CD14-positive monocyte (primary cell): ENCODE measurements at regions not wholly inside any gene's neighbourhood (a gene's known extent, or its start where the extent isn't known, plus 50 kb on each side); places are given as distances from the start of the nearest gene placed in this dataset.

Experiments used
- DNase-seq, 3 donors: peaks; one replicate each; pipeline ENCODE4 v3.0.0-alpha.2; 2011 to 2022
- H2AFZ ChIP-seq: 2 replicates; pipeline ENCODE4 v1.6.0; 2012; ENCODE audit warnings: mild to moderate bottlenecking, low read depth, low read length, inconsistent platforms; ENCODE audit not compliant: insufficient read depth, poor library complexity, severe bottlenecking
- H3K27ac ChIP-seq, 2 donors: 1 replicate in 1 of 2; 2 replicates in 1 of 2; pipeline ENCODE4 v1.5.1; 2012 to 2013; ENCODE audit warnings: low read length in 2 of 2, control low read depth in 1 of 2, inconsistent platforms in 1 of 2, low read depth in 1 of 2, mild to moderate bottlenecking in 1 of 2
- H3K27me3 ChIP-seq, 2 donors: one replicate each; pipeline versions ENCODE4 v1.6.0 to v1.6.1; 2011 to 2013; ENCODE audit warnings: low read length in 2 of 2; ENCODE audit not compliant: control insufficient read depth in 2 of 2, insufficient read depth in 2 of 2
- H3K36me3 ChIP-seq, 2 donors: replicated peaks in 1 of 2; 1 replicate in 1 of 2; 2 replicates in 1 of 2; pipeline versions ENCODE4 v1.5.1 to v1.6.1; 2012 to 2013; ENCODE audit warnings: low read length in 2 of 2, control low read depth in 1 of 2, inconsistent platforms in 1 of 2, mild to moderate bottlenecking in 1 of 2; ENCODE audit not compliant: insufficient read depth in 2 of 2, control insufficient read depth in 1 of 2
- H3K4me1 ChIP-seq, 2 donors: 1 replicate in 1 of 2; 2 replicates in 1 of 2; pipeline versions ENCODE4 v1.5.1 to v1.6.1; 2012 to 2013; ENCODE audit warnings: low read length in 2 of 2, control low read depth in 1 of 2, inconsistent platforms in 1 of 2, mild to moderate bottlenecking in 1 of 2, moderate library complexity in 1 of 2; ENCODE audit not compliant: insufficient read depth in 2 of 2, control insufficient read depth in 1 of 2
- H3K4me2 ChIP-seq: replicated peaks from 2 replicates; pipeline ENCODE3; 2012; ENCODE audit warnings: low read length, moderate library complexity, mild to moderate bottlenecking; ENCODE audit not compliant: poor library complexity, severe bottlenecking; ENCODE audit errors: extremely low read depth
- H3K4me3 ChIP-seq, 3 experiments: fragments of 200-600 bp in 1 of 3; sonication (generic) in 1 of 3; replicated peaks in 1 of 3; 1 replicate in 2 of 3; 2 replicates in 1 of 3; pipeline ENCODE4 v1.5.1; 2011 to 2013; ENCODE audit warnings: low read length in 3 of 3, mild to moderate bottlenecking in 3 of 3, control low read depth in 2 of 3, low read depth in 2 of 3, inconsistent platforms in 1 of 3, moderate library complexity in 1 of 3
- H3K79me2 ChIP-seq: 2 replicates; pipeline ENCODE4 v1.6.0; 2012; ENCODE audit warnings: mild to moderate bottlenecking, control low read depth, inconsistent platforms, low read length, moderate library complexity; ENCODE audit not compliant: insufficient read depth
- H3K9ac ChIP-seq: 2 replicates; pipeline ENCODE4 v1.6.0; 2017; ENCODE audit warnings: low read length, mild to moderate bottlenecking; ENCODE audit not compliant: insufficient read depth, poor library complexity, severe bottlenecking
- H3K9me3 ChIP-seq, 2 donors: replicated peaks in 1 of 2; 1 replicate in 1 of 2; 2 replicates in 1 of 2; pipeline versions ENCODE4 v1.5.1 to v1.6.1; 2012 to 2013; ENCODE audit warnings: low read length in 2 of 2, control low read depth in 1 of 2; ENCODE audit not compliant: control insufficient read depth in 1 of 2, insufficient read depth in 1 of 2
- H4K20me1 ChIP-seq: 2 replicates; pipeline ENCODE4 v1.6.0; 2012; ENCODE audit warnings: mild to moderate bottlenecking, low read length, control low read depth, moderate library complexity; ENCODE audit not compliant: insufficient read depth
- H3K27ac Mint-ChIP-seq, 7 donors: one replicate each; pipeline ENCODE4 v1.8.0; 2020; ENCODE audit warnings: mild to moderate bottlenecking in 7 of 7, mixed read lengths in 7 of 7, moderate library complexity in 6 of 7, inconsistent platforms in 2 of 7
- H3K27me3 Mint-ChIP-seq, 3 donors: one replicate each; pipeline ENCODE4 v1.8.0; 2021 to 2022; ENCODE audit warnings: low read depth in 3 of 3, mild to moderate bottlenecking in 3 of 3, mixed read lengths in 3 of 3, moderate library complexity in 3 of 3, inconsistent platforms in 1 of 3
- H3K36me3 Mint-ChIP-seq, 2 donors: one replicate each; pipeline ENCODE4 v1.8.0; 2020; ENCODE audit warnings: mixed read lengths in 2 of 2, inconsistent platforms in 1 of 2, mild to moderate bottlenecking in 1 of 2
- H3K4me1 Mint-ChIP-seq: one replicate; pipeline ENCODE4 v1.8.0; 2020; ENCODE audit warnings: mild to moderate bottlenecking, mixed read lengths
- H3K4me3 Mint-ChIP-seq, 2 donors: one replicate each; pipeline ENCODE4 v1.8.0; 2020; ENCODE audit warnings: mild to moderate bottlenecking in 2 of 2, mixed read lengths in 2 of 2, moderate library complexity in 1 of 2
- H3K9me3 Mint-ChIP-seq, 7 donors: one replicate each; pipeline ENCODE4 v1.8.0; 2020 to 2022; ENCODE audit warnings: mixed read lengths in 7 of 7, mild to moderate bottlenecking in 6 of 7, moderate library complexity in 6 of 7, inconsistent platforms in 2 of 7
- CTCF ChIP-seq: fragments of 200-600 bp; IDR thresholded peaks from one replicate; pipeline ENCODE4 v1.8.0; 2022; ENCODE audit warnings: antibody characterized with exemption, mild to moderate bottlenecking
- WGBS: methylation state at CpG from one replicate; pipeline ENCODE4 v1.1.5; 2013; ENCODE audit warnings: missing lambda C conversion rate; ENCODE audit not compliant: insufficient coverage; 5-methylcytosine and 5-hydroxymethylcytosine counted together
- intact Hi-C, 2 donors: fragments of 100-400 bp; cut with micrococcal nuclease; formaldehyde crosslinking; loops; one replicate each; pipeline versions ENCODE4 v1.15.0 to v1.15.1; 2023

GRCh38 chr6:126607289-126607688, 267.4 kb downstream of the CENPW start:
- Mint-ChIP-seq H3K4me3 (no peak overlapping the region), H3K27me3 (peaks cover 0 to 2% (median 0%) of the 10 kb centered on the region in 3 donors), H3K9me3 (peaks cover 3 to 10% (median 7%) of the 10 kb centered on the region in 7 donors), H3K4me1 (no peaks in the 10 kb centered on the region), H3K27ac (no peak overlapping the region), H3K36me3 (no peaks in the 10 kb centered on the region)
- no peak overlapping the region for H3K9ac ChIP-seq
- no peak for TF ChIP-seq CTCF
- no peak overlapping the region for H3K27ac ChIP-seq
- H4K20me1 ChIP-seq: no peaks in the 10 kb centered on the region
- no peaks in the 10 kb centered on the region for H3K36me3 ChIP-seq
- no peaks in the 10 kb centered on the region for H3K4me1 ChIP-seq
- H2AFZ ChIP-seq: no peak overlapping the region
- no peaks in the 10 kb centered on the region for H3K27me3 ChIP-seq
- no peak overlapping the region for H3K4me2 ChIP-seq
- intact Hi-C loops: no loop called here
- no peak for DNase-seq
- H3K9me3 ChIP-seq: no peaks in the 10 kb centered on the region
- H3K79me2 ChIP-seq: no peaks in the 10 kb centered on the region
- no CpG with 5 or more reads among the region's 1 CpG for WGBS
- no peak overlapping the region for H3K4me3 ChIP-seq

- Histone ChIP-seq H3K79me2 (no peaks in the 10 kb centered on the region), H3K4me1 (no peaks in the 10 kb centered on the region), H2AFZ (no peak overlapping the region), H3K27me3 (no peaks in the 10 kb centered on the region), H3K4me2 (no peak overlapping the region), H3K4me3 (no peak overlapping the region), H3K9me3 (no peaks in the 10 kb centered on the region), H4K20me1 (no peaks in the 10 kb centered on the region), H3K9ac (no peak overlapping the region), H3K36me3 (no peaks in the 10 kb centered on the region), H3K27ac (no peak overlapping the region)
- H3K4me1 Mint-ChIP-seq: no peaks in the 10 kb centered on the region
- H3K27ac Mint-ChIP-seq: no peak overlapping the region
- H3K36me3 Mint-ChIP-seq: no peaks in the 10 kb centered on the region
- H3K27me3 Mint-ChIP-seq: peaks cover 0 to 2% (median 0%) of the 10 kb centered on the region in 3 donors
- no peak overlapping the region for H3K4me3 Mint-ChIP-seq
- no CpG with 5 or more reads among the region's 4 CpGs for WGBS
- DNase-seq: no peak
- intact Hi-C loops: no loop called here
- H3K9me3 Mint-ChIP-seq: peaks cover 3 to 20% (median 9%) of the 10 kb centered on the region in 7 donors
- no peak for TF ChIP-seq CTCF
These were observed 268.8 kb downstream of the CENPW start for GRCh38 chr6:126608681-126609080.
